Liver (tissue), 8 donors: ENCODE measurements at regions not wholly inside any gene's neighbourhood (a gene's known extent, or its start where the extent isn't known, plus 50 kb on each side); places are given as distances from the start of the nearest gene placed in this dataset.

Source experiments
- DNase-seq: peaks from one replicate; pipeline ENCODE4 v3.0.0-alpha.2; 2017; ENCODE audit warnings: low spot score
- H3K27ac ChIP-seq, 2 donors: one replicate each; pipeline ENCODE4 v1.7.0; 2013; ENCODE audit warnings: inconsistent platforms in 2 of 2, low read length in 2 of 2, control low read depth in 1 of 2, low read depth in 1 of 2, mild to moderate bottlenecking in 1 of 2
- H3K27me3 ChIP-seq, 4 donors: one replicate each; pipeline versions ENCODE4 v1.6.1 to v1.7.0; 2013; ENCODE audit warnings: low read length in 3 of 4, inconsistent platforms in 1 of 4, mild to moderate bottlenecking in 1 of 4, moderate library complexity in 1 of 4; ENCODE audit not compliant: control insufficient read depth in 4 of 4, insufficient read depth in 4 of 4
- H3K36me3 ChIP-seq, 4 donors: one replicate each; pipeline versions ENCODE4 v1.6.1 to v1.7.0; 2013; ENCODE audit warnings: low read length in 3 of 4, mild to moderate bottlenecking in 3 of 4, low read depth in 1 of 4, moderate library complexity in 1 of 4; ENCODE audit not compliant: control insufficient read depth in 4 of 4, insufficient read depth in 3 of 4
- H3K4me1 ChIP-seq, 4 donors: one replicate each; pipeline versions ENCODE4 v1.6.1 to v1.7.0; 2013; ENCODE audit warnings: low read length in 3 of 4, mild to moderate bottlenecking in 3 of 4, moderate library complexity in 1 of 4; ENCODE audit not compliant: control insufficient read depth in 4 of 4, insufficient read depth in 4 of 4
- H3K4me3 ChIP-seq, 3 donors: one replicate each; pipeline versions ENCODE4 v1.6.1 to v1.7.0; 2013; ENCODE audit warnings: low read length in 3 of 3, control low read depth in 1 of 3, low read depth in 1 of 3, mild to moderate bottlenecking in 1 of 3
- H3K9ac ChIP-seq, 2 donors: one replicate each; pipeline ENCODE4 v1.7.0; 2013; ENCODE audit warnings: low read length in 2 of 2, mild to moderate bottlenecking in 2 of 2, moderate library complexity in 2 of 2, control low read depth in 1 of 2, low read depth in 1 of 2
- H3K9me3 ChIP-seq, 4 donors: one replicate each; pipeline versions ENCODE4 v1.6.1 to v1.7.0; 2013; ENCODE audit warnings: low read length in 3 of 4; ENCODE audit not compliant: control insufficient read depth in 4 of 4
- CTCF ChIP-seq: fragments of 150-350 bp; IDR thresholded peaks from 2 replicates; pipeline ENCODE4 v1.5.1; 2017; ENCODE audit warnings: improper control_type of control experiment, low read depth, low read length; ENCODE audit not compliant: missing input control
- EGR1 ChIP-seq, 2 donors: IDR thresholded peaks; 2 replicates each; pipeline ENCODE4 v1.6.1; 2016 to 2018; ENCODE audit warnings: antibody characterized with exemption in 2 of 2, low read depth in 2 of 2
- FOXA1 ChIP-seq: IDR thresholded peaks from 2 replicates; pipeline ENCODE4 v1.6.1; 2016; ENCODE audit warnings: antibody characterized with exemption
- FOXA2 ChIP-seq: IDR thresholded peaks from 2 replicates; pipeline ENCODE4 v1.6.1; 2016; ENCODE audit warnings: antibody characterized with exemption
- GABPA ChIP-seq, 2 donors: IDR thresholded peaks in 1 of 2; conservative IDR thresholded peaks in 1 of 2; 2 replicates each; pipeline ENCODE4 v1.6.1; 2016; ENCODE audit warnings: antibody characterized with exemption in 2 of 2, mild to moderate bottlenecking in 1 of 2, moderate library complexity in 1 of 2
- HNF4G ChIP-seq: IDR thresholded peaks from 2 replicates; pipeline ENCODE4 v1.6.1; 2016; ENCODE audit warnings: antibody characterized with exemption
- JUND ChIP-seq, 2 donors: IDR thresholded peaks; 2 replicates each; pipeline ENCODE4 v1.6.1; 2016; ENCODE audit warnings: antibody characterized with exemption in 2 of 2
- NR2F2 ChIP-seq: IDR thresholded peaks from 2 replicates; pipeline ENCODE4 v1.6.1; 2016; ENCODE audit warnings: antibody characterized with exemption
- RAD21 ChIP-seq, 2 donors: IDR thresholded peaks; 2 replicates each; pipeline ENCODE4 v1.6.1; 2016; ENCODE audit warnings: antibody characterized with exemption in 2 of 2, mild to moderate bottlenecking in 2 of 2
- RXRA ChIP-seq, 2 donors: IDR thresholded peaks; 2 replicates each; pipeline ENCODE4 v1.6.1; 2017 to 2018; ENCODE audit warnings: antibody characterized with exemption in 2 of 2, mild to moderate bottlenecking in 1 of 2
- SP1 ChIP-seq: IDR thresholded peaks from 2 replicates; pipeline ENCODE4 v1.6.1; 2018; ENCODE audit warnings: antibody characterized with exemption, mild to moderate bottlenecking
- TAF1 ChIP-seq: conservative IDR thresholded peaks from 2 replicates; pipeline ENCODE4 v1.6.1; 2016; ENCODE audit warnings: antibody characterized with exemption, mild to moderate bottlenecking
- YY1 ChIP-seq: IDR thresholded peaks from 2 replicates; pipeline ENCODE4 v1.6.1; 2016; ENCODE audit warnings: antibody characterized with exemption, mild to moderate bottlenecking
- WGBS: extraction: QIAGEN DNeasy Blood & Tissue Kit; methylation state at CpG from one replicate; pipeline ENCODE4 v1.1.7; 2013; 5-methylcytosine and 5-hydroxymethylcytosine counted together
- TF ChIP-seq, protein P1 (sequence below): IDR thresholded peaks from 2 replicates; pipeline ENCODE4 v1.6.1; 2016; ENCODE audit warnings: antibody characterized with exemption
- TF ChIP-seq, protein P2 (sequence below): IDR thresholded peaks from 2 replicates; pipeline ENCODE4 v1.6.1; 2016; ENCODE audit warnings: antibody characterized with exemption, mild to moderate bottlenecking
- donor health status: healthy.
- donor health status: healthy.
- donor health status: healthy.
- donor health status: healthy.
- donor health status: healthy.

- TF ChIP-seq CTCF: no peak
- TF ChIP-seq HNF4G: no peak
- TF ChIP-seq SP1: no peak
- TF ChIP-seq FOXA1: no peak
- TF ChIP-seq TAF1: no peak
- no peak for TF ChIP-seq RXRA (IDR thresholded peaks at IDR 0.05)
- TF ChIP-seq RAD21 (IDR thresholded peaks at IDR 0.05): no peak
These were observed 680.7 kb downstream of the PRR16 start (continued) for GRCh38 chr5:121144764-121145163.

GRCh38 chr5:121151534-121151933 lies 687.4 kb downstream of the PRR16 start:
- Histone ChIP-seq H3K27me3 (no peaks in the 10 kb centered on the region), H3K27ac (no peak overlapping the region), H3K4me1 (no peaks in the 10 kb centered on the region), H3K36me3 (no peaks in the 10 kb centered on the region), H3K9ac (no peak overlapping the region), H3K4me3 (no peak overlapping the region), H3K9me3 (no peaks in the 10 kb centered on the region)
- TF ChIP-seq TAF1: no peak
- no peak for TF ChIP-seq SP1
- TF ChIP-seq NR2F2: no peak
- no peak for TF ChIP-seq FOXA2
- TF ChIP-seq RXRA (IDR thresholded peaks at IDR 0.05): no peak
- TF ChIP-seq YY1: no peak
- TF ChIP-seq HNF4G: no peak
- TF ChIP-seq JUND (IDR thresholded peaks at IDR 0.05): no peak
- TF ChIP-seq RAD21 (IDR thresholded peaks at IDR 0.05): no peak
- no peak for TF ChIP-seq EGR1 (IDR thresholded peaks at IDR 0.05; ENCODE audit: low read depth in 2 of 2)
- TF ChIP-seq, protein P1, sequence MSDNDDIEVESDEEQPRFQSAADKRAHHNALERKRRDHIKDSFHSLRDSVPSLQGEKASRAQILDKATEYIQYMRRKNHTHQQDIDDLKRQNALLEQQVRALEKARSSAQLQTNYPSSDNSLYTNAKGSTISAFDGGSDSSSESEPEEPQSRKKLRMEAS: no peak
- TF ChIP-seq, protein P2, sequence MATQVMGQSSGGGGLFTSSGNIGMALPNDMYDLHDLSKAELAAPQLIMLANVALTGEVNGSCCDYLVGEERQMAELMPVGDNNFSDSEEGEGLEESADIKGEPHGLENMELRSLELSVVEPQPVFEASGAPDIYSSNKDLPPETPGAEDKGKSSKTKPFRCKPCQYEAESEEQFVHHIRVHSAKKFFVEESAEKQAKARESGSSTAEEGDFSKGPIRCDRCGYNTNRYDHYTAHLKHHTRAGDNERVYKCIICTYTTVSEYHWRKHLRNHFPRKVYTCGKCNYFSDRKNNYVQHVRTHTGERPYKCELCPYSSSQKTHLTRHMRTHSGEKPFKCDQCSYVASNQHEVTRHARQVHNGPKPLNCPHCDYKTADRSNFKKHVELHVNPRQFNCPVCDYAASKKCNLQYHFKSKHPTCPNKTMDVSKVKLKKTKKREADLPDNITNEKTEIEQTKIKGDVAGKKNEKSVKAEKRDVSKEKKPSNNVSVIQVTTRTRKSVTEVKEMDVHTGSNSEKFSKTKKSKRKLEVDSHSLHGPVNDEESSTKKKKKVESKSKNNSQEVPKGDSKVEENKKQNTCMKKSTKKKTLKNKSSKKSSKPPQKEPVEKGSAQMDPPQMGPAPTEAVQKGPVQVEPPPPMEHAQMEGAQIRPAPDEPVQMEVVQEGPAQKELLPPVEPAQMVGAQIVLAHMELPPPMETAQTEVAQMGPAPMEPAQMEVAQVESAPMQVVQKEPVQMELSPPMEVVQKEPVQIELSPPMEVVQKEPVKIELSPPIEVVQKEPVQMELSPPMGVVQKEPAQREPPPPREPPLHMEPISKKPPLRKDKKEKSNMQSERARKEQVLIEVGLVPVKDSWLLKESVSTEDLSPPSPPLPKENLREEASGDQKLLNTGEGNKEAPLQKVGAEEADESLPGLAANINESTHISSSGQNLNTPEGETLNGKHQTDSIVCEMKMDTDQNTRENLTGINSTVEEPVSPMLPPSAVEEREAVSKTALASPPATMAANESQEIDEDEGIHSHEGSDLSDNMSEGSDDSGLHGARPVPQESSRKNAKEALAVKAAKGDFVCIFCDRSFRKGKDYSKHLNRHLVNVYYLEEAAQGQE: no peak
- TF ChIP-seq FOXA1: no peak
- WGBS: 81% methylated on average over 2 of the region's 2 CpGs
- no peak for DNase-seq

DNA sequence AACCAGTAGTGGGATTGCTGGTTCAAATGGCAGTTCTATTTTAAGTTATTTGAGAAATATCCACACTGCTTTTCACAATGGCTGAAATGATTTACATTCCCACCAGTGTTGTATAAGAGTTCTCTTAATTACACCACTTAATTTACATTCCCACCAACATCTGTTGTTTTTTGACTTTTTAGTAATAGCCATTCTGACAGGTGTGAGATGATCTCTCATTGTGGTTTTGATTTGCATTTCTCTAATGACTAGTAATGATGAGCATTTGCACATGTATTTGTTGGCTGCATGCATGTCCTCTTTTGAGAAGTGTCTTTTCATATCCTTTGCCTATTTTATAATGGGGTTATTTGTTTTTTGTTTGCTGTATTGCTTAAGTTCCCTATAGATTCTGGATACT lies 688.3 kb downstream of the PRR16 start:
- Histone ChIP-seq H3K4me1 (no peaks in the 10 kb centered on the region), H3K27ac (no peak overlapping the region), H3K9ac (no peak overlapping the region), H3K27me3 (no peaks in the 10 kb centered on the region), H3K9me3 (no peaks in the 10 kb centered on the region), H3K36me3 (no peaks in the 10 kb centered on the region), H3K4me3 (no peak overlapping the region)
- TF ChIP-seq GABPA (IDR thresholded peaks at IDR 0.05 in 1 of 2, conservative IDR thresholded peaks at IDR 0.05 in 1 of 2) (no peak), HNF4G (no peak), JUND (IDR thresholded peaks at IDR 0.05) (no peak), YY1 (no peak)
- DNase-seq: no peak
